Gastroesophageal sphincter (tissue), 3 donors: ENCODE measurements at regions not wholly inside any gene's neighbourhood (a gene's known extent, or its start where the extent isn't known, plus 50 kb on each side); places are given as distances from the start of the nearest gene placed in this dataset.

ENCODE experiments used
- CTCF ChIP-seq, 4 experiments: fragments of 200-600 bp in 2 of 4; fragments of 450-650 bp in 2 of 4; sonication (generic) in 1 of 4; IDR thresholded peaks; one replicate each; pipeline ENCODE4 v1.5.1; 2017 to 2019; ENCODE audit warnings: antibody characterized with exemption in 4 of 4, mild to moderate bottlenecking in 2 of 4, moderate library complexity in 2 of 4
- POLR2A ChIP-seq, 2 donors: fragments of 450-650 bp; IDR thresholded peaks; one replicate each; pipeline ENCODE4 v1.6.1; 2017; ENCODE audit warnings: antibody characterized with exemption in 2 of 2, mild to moderate bottlenecking in 2 of 2, moderate library complexity in 1 of 2

- no peak for TF ChIP-seq CTCF (IDR thresholded peaks at IDR 0.05)
- TF ChIP-seq POLR2A (IDR thresholded peaks at IDR 0.05), result no peak
Observed at GRCh38 chr11:103652013-103652412, 384.4 kb upstream of the DDI1 start.
